DLD1 (cell line): ENCODE measurements at regions not wholly inside any gene's neighbourhood (a gene's known extent, or its start where the extent isn't known, plus 50 kb on each side); places are given as distances from the start of the nearest gene placed in this dataset.
"Not testable (repeated sequence)": the region's sequence is repeated elsewhere in the genome, so short reads cannot be mapped to it uniquely, and the experiment has no call there.

Experiments used
- in situ Hi-C: cut with HindIII; loops from 2 replicates; pipeline ENCODE4 v1.10.0; 2017; ENCODE audit warnings: low sequenced_read_pairs

DNA sequence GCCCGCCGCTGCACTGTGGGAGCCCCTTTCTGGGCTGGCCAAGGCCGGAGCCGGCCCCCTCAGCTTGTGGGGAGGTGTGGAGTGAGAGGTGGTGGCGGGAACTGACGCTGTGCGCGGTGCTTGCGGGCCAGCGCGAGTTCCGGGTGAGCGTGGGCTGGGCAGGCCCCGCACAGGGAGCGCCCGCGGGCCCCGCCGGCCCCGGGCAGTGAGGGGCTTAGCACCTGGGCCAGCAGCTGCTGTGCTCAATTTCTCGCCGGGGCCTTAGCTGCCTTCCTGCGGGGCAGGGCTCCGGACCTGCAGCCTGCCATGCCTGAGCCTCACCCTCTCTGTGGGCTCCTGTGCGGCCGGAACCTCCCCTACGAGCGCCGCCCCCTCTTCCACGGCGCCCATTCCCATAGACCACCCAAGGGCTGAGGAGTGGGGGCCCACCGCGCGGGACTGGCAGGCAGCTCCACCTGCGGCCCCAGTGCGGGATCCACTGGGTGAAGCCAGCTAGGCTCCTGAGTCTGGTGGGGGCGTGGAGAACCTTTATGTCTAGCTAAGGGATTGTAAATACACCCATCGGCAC is 1062.6 kb downstream of the TDRD15 start:
- in situ Hi-C loops: not testable (repeated sequence)

DNA sequence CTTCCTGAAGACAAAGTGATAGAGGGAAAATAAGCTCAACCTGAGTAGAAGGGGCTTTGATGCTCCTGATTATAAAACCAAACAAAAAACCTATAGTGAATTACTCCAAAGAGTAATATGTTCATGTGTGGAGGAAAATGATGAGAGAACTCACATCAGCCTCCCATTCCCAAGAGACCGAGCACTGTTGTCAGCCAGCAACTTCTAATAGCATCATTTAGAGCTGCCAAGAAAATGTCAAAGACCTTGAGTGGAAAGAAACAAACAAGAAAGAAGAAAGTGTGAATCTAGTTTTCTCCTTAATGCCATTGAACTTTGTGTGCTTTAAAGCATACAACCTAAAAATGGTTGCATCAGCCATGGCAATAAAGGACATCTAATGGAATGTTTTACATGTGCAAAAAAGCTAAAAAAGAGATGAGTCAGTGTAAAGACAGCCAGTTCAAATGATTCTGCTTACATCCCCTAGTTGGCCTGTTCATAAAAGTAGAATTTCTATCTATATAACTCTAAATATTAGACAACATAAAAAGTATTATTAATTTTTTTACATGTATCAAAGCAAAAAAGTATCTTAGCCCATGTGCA is 1066.2 kb downstream of the TDRD15 start:
- in situ Hi-C loops: no loop called here

DNA sequence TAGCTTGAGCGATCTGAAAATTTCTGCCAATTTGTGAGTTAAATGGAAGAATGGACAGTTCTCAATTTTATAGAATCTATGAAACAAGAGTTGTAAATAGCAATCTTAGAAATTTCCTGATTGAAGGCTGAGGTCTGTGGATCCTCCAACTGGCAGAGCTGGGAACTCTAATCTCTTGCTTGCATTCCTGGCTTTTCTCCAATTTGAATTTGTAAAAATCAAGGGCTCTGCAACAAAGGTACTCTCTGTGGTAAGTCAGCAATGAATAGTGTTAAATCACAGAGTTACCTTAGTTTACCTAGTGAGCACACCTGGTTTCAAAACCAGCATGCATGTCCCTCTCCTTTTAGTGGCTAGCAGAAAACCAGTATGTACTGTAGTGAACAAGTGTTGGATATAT is 1070.5 kb downstream of the TDRD15 start:
- in situ Hi-C loops: no loop called here

DNA sequence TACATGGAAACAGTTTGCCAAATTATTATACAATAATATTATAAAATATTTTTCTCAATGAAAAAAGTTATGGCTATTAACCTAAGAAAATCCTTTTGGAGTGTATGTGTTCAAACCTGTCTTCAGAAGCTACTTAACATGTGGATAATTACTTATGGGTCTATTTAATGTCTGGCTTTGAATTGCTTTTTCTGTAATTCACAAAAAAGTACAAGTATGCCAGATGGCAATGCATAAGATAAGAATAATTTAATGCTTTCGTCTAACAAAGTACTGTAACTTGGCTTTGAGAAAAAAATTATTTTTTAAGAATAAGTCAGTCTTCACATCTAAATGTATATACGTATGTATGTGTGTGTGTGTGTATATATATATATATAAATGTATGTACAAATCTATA is 1073.0 kb downstream of the TDRD15 start:
- in situ Hi-C loops: no loop called here

DNA sequence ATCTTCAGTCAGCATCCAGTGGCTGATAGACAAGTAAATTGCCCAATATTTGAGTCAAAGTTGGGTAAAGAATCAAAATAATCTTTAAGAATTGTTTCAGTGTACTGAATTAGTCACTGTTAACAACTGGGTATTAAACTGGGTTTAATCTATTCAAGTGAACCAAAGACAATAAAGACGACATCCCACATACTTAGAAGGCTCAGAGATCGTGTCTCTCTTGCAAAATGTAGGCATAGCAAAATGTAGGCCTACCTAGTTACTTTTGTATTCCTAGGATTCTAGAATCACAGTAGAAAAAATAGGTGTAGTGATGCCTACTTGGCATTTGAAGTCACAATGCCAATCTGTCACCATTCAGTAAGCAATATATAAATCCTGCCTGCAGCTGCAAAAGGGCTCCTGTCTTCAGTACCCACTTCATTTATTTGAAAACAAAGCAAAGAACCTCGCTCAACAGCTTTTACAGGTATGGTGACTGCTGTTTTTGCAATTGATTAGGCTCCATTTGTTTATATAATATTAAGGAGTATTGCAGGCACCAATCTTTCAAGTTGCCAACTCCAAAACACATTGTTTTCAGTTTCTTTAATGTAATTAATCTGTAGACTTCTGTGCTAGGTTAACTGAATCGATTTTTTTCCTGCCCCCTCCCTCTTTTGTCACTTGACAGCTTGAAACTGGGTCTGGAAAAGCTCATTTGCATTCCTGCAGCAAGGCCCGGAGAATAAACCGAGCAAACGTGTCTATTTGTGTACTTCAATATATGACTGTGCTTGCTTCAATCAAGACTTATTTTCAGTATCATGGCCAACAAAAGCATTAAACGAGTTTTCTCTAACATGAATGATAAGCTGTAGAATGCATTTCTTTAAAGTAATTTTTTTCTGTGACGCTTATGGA is 1074.9 kb downstream of the TDRD15 start:
- in situ Hi-C loops: no loop called here

DNA sequence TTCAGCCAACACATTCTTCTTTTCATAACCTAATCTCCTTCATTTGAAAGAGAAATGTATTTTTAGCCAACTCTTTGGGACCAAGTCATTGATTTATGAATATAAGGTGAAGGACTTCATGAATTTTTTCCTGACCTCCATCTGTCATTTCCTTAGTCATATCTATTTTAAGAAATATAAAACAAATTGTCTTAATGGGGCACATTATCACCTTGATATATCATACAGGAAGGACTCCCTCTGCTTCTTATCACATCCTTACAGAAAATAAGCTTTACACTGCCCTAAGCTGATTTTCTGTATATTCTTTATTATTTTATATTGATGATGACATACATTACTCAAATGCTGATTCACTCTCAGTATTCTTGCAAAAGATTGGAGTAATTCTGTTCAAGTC is 1076.2 kb downstream of the TDRD15 start:
- in situ Hi-C loops: no loop called here

DNA sequence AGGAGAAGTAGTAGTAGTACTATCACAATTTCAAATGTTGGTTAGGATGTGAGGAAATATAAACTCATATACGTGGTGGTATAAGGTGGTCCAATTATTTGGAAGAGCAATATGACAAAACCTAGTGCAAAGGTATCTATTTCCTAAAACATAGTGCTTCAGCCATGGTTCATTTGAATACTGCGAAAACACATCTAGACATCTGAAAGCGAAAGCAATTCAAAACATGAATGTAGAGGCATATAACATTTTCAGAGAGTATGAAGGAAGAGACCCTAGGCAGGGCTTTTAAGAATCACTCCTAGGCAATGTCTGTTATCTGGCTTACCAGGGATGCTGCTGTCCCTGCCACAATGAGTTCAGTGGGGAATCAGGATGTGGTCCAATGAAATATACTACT is 1085.8 kb downstream of the TDRD15 start:
- in situ Hi-C loops: no loop called here

DNA sequence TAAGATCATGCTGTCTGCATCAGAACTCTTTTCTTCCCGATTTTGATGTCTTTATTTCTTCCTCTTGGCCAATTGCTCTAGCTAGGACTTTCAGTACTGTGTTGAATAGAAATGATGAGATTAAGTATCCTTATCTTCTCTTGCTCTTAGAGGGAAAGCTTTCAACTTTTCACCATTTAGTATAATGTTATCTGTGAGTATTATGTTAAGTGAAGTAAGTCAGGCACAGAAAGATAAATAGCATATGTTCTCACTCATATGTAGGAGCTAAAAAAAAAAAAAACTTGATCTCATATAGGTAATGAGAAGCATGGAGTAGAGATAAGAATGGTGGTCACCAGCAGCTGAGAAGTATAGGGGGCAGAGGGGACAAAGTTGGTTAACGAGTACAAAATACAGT is 1089.5 kb downstream of the TDRD15 start:
- in situ Hi-C loops: no loop called here

DNA sequence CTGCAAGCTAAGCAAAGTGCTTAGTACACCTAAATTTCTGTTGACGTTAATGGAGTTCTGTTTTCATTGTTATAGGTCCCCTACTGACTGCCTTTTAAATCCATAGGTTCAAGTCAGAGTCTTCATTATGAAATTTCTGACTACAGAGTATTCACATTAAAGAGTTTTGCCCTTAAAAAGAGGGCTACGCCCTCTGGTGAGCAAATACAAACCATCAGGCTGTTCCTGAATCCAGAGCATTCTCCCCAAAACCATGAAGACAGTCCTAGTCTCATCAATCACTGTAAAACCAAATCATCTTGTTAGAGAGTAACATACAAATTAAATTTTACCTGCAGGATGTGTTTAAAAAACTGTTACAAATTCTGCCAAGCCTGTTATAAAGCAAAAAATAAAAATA is 1091.7 kb downstream of the TDRD15 start:
- in situ Hi-C loops: no loop called here

DNA sequence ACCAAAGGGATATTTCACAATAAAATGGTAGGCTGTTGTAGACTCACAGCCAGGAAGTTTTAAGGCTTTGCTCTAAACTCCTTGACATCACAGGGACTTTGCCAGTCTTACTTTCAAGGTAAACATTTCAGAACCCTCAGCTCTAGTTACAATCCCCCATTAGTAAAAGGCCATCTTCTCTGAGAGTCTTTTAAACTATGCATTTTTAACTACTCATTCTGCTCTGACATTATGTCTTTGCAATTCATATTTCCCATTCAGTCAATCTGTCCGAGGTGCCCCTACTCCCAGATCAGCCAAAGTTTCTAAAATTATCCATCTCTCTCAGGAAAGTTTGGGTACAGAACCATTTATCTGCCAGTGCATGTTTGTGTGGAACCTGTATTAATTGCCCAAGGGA is 1094.1 kb downstream of the TDRD15 start:
- in situ Hi-C loops: no loop called here

DNA sequence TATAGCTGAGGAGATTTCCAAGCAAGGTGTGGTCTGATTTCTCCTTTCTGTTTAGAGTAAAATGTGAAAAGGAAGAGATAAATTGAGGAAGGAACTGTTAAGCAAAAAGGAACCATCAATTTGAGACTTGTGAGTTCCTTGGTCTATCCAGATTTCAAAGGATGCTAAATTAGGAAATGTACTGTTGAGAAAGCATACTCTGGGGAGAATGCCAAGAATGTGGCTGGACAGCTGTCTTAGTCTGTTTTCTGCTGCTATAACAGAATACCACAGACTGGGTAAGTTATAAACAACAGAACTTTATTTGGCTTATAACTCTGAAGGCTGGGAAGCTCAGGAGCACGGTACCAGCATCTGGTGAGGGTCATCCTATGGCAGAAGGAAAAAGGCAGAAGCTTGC is 1097.2 kb downstream of the TDRD15 start:
- in situ Hi-C loops: no loop called here

DNA sequence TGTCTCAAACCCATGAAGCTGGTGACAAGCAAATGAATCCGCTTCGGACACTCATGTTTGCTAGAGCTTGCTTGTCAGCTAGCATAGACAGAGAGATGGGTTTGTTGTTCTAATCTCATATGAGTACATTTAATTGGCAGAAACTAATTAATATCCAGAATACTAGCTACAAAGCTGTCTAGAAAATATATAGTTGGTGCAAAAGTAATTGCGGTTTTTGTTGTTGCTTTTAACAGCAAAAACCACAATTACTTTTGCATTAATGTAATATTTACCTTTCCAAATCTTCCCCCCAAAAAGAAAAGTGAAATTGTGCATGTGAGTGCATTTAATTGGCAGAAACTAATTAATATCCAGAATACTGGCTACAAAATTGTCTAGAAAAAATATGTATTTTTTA is 1115.2 kb downstream of the TDRD15 start:
- in situ Hi-C loops: no loop called here

DNA sequence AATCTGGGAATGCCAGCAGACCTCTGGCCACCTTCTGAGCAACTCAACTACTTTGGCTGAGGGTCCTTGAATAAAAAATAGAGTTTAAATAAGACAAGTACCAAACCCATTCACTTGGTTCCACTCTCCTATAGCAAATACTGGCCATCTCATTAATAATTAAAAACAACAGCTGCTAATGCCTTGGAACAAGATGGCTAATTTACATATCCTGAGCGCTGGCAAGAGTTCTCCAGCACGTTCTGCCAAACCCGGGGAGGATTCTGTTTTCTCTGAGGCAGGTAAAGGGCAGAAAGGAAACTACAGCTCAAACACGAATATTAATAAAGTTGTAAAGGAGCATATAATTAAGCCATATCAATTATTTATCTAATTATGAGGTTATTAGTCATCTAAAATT is 1123.7 kb downstream of the TDRD15 start:
- in situ Hi-C loops: no loop called here

DNA sequence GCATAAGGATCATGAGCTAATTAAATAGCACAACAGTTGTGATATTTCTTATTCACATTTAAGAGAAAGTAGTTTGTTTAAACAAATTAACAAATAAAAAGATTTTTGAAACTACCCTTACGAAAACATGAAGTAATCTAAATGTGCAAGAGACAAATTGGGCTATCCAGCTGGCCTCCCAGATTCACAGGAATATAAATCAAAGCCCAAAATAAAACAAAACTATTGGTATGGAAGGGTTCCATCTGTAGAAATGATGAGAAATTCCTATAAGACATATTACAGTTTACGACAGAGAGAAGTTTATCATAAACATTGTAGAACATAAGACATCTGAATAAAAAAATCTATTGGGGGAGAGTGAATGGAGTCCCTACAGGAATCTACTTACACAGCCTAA is 1125.1 kb downstream of the TDRD15 start:
- in situ Hi-C loops: no loop called here

DNA sequence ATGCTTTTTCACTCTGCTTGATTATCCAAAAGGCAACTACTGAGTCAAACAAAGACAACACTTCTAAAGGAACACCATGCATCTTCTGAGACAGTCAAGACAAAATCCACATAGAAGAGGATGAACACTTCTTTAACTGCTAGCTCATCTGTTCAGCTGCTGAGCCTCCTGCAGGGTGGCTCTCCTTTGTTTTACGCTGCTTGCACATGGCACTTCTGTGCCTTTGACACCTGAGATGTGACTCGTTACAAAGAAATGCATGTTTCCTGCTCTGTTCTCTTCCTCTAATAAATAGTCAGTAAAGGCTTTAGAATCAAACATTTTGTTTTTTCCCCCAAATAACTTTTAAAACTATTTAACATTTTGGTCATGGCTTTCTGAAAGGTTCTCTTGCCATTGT is 1129.4 kb downstream of the TDRD15 start:
- in situ Hi-C loops: no loop called here

DNA sequence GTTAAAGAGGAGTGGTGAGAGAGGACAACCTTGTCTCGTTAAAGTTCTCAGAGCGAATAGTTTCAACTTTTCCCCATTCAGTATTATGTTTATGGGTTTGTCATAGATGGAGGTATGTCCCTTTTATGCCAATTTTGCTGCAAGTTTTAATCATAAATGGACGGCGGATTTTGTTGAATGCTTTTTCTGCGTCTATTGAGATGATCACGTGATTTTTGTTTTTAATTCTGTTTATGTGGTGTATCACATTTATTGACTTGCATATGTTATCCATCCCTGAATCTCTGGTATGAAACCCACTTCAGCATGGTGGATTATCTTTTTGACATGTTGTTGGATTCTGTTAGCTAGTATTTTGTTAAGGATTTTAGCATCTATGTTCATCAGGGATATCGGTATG is 1123.8 kb upstream of the KLHL29 start:
- in situ Hi-C loops: no loop called here

DNA sequence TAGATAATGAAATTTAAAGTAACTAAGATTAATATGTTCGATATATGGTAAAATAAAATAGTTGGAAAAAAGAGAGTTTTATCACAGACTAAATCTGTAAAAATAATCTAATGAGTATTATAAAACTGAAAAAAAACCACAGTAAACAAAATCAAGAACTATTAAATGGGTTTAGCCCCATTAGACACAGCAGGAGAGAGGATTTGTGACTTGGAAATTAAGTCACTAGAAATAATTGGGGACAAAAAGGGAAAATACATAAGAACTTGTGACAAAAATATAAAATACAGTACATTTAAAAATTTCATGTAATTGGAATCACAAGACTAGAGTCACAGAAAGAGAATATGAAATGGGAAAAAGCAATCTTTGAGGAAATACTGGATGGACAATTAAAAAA is 1114.6 kb upstream of the KLHL29 start:
- in situ Hi-C loops: no loop called here

DNA sequence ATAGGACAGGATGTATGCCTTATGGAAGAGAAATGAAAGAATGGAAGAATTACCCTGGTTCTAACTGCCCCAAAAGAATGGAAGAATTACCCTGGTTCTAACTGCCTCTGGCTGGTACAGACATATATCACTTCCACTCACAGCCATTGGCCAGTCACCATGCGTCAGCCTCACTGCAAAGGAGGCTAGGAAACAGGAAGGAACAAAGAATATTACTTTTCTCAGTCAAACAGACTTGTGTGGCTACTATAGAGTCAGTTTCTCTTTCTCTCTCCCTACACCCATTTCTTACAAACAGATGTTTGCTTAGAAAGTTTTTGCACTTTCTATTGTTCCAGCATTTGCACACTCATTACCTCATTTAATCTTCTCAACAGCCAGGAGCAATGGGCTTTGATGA is 1111.1 kb upstream of the KLHL29 start:
- in situ Hi-C loops: no loop called here

DNA sequence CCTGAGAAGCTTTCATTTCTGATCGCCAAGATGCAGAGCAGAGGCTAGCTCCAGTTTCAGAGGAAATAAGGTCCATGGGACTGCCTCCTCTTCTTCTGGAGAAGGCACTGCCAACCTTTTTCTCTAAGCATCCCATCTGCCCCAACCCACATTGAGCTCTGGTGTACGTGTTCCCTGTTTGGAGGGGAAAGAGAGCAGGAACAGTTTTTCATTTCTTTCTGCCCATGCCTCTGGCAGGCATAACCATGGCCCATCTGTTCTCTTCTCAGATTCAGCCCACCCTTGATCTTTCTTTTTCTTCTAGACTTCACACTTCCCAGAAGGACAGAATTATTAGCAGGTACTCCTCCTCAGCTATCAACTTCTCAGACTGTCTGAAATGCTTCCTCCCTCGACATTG is 1110.3 kb upstream of the KLHL29 start:
- in situ Hi-C loops: no loop called here

DNA sequence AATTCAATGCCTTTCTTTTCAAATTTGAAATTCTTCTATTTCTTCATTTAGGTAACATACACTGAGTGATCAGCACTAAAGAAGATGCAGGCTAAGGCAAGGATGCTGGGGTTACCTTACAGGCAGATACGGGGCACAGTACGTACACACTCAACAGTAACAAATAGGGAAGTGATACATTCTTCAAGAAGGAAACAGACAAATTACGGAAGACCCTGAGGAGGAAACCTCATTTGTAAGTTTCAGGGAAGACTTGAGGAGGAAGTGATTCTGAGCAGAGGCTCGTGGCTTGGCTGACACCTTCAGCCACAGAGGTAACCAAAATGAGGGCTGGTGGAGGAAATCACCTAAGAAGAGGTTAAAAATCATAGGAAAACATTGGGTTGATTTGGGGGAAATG is 1108.3 kb upstream of the KLHL29 start:
- in situ Hi-C loops: no loop called here

DNA sequence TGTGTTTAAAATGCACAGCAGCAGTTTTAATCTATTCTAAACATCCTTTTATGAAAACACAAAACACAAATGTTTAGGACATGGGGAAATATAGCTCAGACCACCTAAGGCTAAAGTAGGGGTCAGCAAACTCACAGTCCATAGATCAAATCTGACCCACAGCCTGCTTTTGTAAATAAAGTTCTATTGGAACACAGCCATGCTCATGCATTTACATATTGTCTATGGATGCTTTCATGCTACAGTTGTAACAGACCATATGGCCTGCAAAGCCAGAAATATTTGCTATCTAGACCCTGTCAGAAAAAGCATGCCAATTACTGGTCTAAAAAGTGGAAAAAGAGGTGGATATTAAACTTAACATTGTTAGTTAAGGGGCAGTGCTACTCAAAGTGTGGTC is 1105.4 kb upstream of the KLHL29 start:
- in situ Hi-C loops: no loop called here

DNA sequence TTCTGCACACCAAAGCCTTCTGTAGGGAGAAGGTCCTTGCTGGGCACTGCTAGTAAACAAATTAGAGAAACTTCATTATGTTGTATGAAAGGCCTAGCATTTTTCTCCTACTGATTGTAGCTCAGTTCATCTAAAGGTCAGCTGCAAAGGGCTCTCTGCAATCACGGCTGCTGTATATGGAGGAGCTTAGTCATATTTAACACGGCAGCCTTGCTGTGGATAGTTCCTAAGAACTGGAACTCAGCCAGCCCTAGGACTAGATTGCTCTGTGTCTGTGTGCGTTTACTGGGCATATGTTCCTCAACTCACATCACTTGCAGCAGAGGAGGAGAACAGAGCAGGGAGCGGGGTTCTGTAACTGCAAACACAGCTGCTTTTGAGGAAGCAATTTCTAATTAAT is 1103.9 kb upstream of the KLHL29 start:
- in situ Hi-C loops: no loop called here
